Parathyroid adenoma (tissue), 2 donors: ENCODE measurements at regions not wholly inside any gene's neighbourhood (a gene's known extent, or its start where the extent isn't known, plus 50 kb on each side); places are given as distances from the start of the nearest gene placed in this dataset.
A peak's percentile ranks its signal among the peaks of the same experiment; 100 is the strongest.

Experiments used
- H2AFZ ChIP-seq: fragments of 300-600 bp; sonication (generic); one replicate; pipeline ENCODE4 v1.7.0; 2017; ENCODE audit warnings: antibody characterized with exemption, mild to moderate bottlenecking
- H3K27ac ChIP-seq: fragments of 300-600 bp; sonication (generic); one replicate; pipeline ENCODE4 v1.7.0; 2017
- H3K27me3 ChIP-seq: fragments of 300-600 bp; sonication (generic); one replicate; pipeline ENCODE4 v1.7.0; 2017; ENCODE audit warnings: low read length; ENCODE audit not compliant: control insufficient read depth, insufficient read depth
- H3K36me3 ChIP-seq: fragments of 300-600 bp; sonication (generic); one replicate; pipeline ENCODE4 v1.7.0; 2017; ENCODE audit warnings: low read length; ENCODE audit not compliant: control insufficient read depth, insufficient read depth
- H3K4me1 ChIP-seq: fragments of 300-600 bp; sonication (generic); one replicate; pipeline ENCODE4 v1.7.0; 2017; ENCODE audit warnings: control low read depth
- H3K4me2 ChIP-seq: fragments of 300-600 bp; sonication (generic); one replicate; pipeline ENCODE4 v1.7.0; 2017; ENCODE audit warnings: low read length
- H3K4me3 ChIP-seq: fragments of 300-600 bp; sonication (generic); one replicate; pipeline ENCODE4 v1.7.0; 2017; ENCODE audit warnings: low read depth, low read length
- H3K79me2 ChIP-seq: fragments of 300-600 bp; sonication (generic); one replicate; pipeline ENCODE4 v1.7.0; 2017; ENCODE audit warnings: control low read depth
- H3K9ac ChIP-seq: fragments of 300-600 bp; sonication (generic); one replicate; pipeline ENCODE4 v1.7.0; 2017; ENCODE audit warnings: mild to moderate bottlenecking
- H3K9me3 ChIP-seq: fragments of 300-600 bp; sonication (generic); one replicate; pipeline ENCODE4 v1.7.0; 2017; ENCODE audit warnings: low read length; ENCODE audit not compliant: control insufficient read depth
- TF ChIP-seq, protein P1 (sequence below): fragments of 300-600 bp; sonication (generic); IDR thresholded peaks from one replicate; pipeline ENCODE4 v1.7.0; 2017; ENCODE audit warnings: antibody characterized with exemption, mild to moderate bottlenecking
- donor health status: primary hyperparathyroidism.

DNA sequence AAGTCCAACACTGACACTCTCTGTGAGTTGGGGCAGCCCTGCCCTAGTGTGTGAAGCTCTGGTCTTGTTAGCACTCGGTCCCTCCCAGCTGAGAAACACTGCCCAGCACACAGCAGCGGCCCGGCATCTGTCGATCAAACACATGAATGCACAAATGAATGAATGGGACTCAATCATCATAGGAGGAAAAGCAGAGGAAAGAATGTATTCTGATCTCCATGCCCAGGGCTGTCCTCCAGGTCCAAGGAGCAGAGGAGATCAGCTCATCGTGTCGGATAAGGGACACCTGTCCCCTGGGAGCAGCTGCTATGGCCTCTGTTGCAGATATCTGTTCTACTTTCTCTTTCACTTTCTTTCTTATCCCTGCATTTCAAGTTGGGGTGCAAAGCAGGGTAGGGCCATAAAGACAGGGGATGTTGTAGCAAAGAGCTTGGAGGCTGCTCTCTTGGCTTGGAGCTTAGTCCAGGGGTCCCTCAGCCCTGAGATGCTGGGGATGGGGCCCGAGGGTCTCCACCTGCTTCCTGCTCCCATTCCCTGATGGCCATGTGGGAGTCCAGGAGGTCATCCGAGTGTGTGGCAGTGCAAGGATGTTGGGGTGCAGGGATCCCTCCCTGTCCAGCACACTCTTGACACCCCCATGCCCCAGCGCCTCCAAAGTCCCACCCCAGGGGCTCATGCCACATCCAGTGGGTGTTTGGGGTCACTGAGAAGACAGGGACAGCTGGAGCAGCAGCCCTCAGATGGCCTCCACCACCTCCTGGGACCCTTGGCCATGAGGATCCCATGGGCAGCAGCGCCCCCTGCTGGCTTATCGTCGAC is 88.2 kb downstream of the IRF8 start:
- H3K9ac ChIP-seq: no peak overlapping the region
- H3K4me1 ChIP-seq: no peaks in the 10 kb centered on the region
- H3K27ac ChIP-seq: no peak overlapping the region
- H3K9me3 ChIP-seq: no peaks in the 10 kb centered on the region
- H3K4me2 ChIP-seq: no peak overlapping the region
- no peaks in the 10 kb centered on the region for H3K36me3 ChIP-seq
- no peak overlapping the region for H3K4me3 ChIP-seq
- peak overlapping the region; percentile 50 for H2AFZ ChIP-seq
- TF ChIP-seq, protein P1, sequence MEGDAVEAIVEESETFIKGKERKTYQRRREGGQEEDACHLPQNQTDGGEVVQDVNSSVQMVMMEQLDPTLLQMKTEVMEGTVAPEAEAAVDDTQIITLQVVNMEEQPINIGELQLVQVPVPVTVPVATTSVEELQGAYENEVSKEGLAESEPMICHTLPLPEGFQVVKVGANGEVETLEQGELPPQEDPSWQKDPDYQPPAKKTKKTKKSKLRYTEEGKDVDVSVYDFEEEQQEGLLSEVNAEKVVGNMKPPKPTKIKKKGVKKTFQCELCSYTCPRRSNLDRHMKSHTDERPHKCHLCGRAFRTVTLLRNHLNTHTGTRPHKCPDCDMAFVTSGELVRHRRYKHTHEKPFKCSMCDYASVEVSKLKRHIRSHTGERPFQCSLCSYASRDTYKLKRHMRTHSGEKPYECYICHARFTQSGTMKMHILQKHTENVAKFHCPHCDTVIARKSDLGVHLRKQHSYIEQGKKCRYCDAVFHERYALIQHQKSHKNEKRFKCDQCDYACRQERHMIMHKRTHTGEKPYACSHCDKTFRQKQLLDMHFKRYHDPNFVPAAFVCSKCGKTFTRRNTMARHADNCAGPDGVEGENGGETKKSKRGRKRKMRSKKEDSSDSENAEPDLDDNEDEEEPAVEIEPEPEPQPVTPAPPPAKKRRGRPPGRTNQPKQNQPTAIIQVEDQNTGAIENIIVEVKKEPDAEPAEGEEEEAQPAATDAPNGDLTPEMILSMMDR: no peak
- no peaks in the 10 kb centered on the region for H3K79me2 ChIP-seq
- no peaks in the 10 kb centered on the region for H3K27me3 ChIP-seq

DNA sequence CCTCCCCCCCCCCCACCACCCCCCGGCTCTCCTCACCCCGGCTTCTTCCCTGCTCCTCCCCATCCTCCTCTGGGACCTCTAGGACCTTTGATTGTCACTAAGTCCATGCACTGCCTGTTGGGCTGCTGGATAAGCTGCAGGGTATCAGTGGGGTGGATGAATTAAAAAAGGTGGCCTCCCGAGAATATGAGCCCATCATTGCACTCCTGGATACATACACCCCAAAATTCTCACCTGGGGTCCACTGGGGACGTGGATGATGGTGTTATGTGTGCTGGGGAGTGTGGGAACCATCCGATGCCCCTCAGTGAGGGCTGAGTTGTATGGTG is 88.8 kb downstream of the IRF8 start:
- Histone ChIP-seq H3K4me2 (no peak overlapping the region), H3K4me3 (no peak overlapping the region), H3K79me2 (no peaks in the 10 kb centered on the region), H3K27ac (no peak overlapping the region), H2AFZ (no peak overlapping the region), H3K27me3 (no peaks in the 10 kb centered on the region), H3K36me3 (no peaks in the 10 kb centered on the region), H3K4me1 (no peaks in the 10 kb centered on the region), H3K9me3 (no peaks in the 10 kb centered on the region), H3K9ac (no peak overlapping the region)
- TF ChIP-seq, protein P1: no peak

DNA sequence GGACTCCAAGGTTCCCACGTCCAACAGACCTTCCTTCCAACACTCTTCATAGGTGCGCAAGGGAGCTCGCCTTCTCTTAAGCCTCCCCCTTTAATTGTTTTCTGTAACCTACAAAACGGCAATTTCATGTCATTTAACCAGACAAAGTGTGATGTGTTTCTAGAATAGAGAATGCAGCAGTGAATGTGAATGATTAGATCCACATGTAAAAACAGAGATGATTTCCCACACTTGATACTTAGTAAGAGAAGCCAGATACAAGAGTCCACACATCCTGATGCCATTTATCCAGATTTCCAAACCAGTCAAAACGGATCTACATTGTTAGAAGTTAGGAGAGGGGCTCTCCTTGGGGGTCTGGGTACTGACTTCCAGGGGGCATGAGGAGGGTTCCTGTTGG is 89.3 kb downstream of the IRF8 start:
- Histone ChIP-seq H3K4me3 (no peak overlapping the region), H3K4me2 (no peak overlapping the region), H3K79me2 (no peaks in the 10 kb centered on the region), H2AFZ (no peak overlapping the region), H3K27me3 (no peaks in the 10 kb centered on the region), H3K36me3 (no peaks in the 10 kb centered on the region), H3K9ac (no peak overlapping the region), H3K9me3 (no peaks in the 10 kb centered on the region), H3K27ac (no peak overlapping the region), H3K4me1 (no peaks in the 10 kb centered on the region)
- TF ChIP-seq, protein P1: no peak

DNA sequence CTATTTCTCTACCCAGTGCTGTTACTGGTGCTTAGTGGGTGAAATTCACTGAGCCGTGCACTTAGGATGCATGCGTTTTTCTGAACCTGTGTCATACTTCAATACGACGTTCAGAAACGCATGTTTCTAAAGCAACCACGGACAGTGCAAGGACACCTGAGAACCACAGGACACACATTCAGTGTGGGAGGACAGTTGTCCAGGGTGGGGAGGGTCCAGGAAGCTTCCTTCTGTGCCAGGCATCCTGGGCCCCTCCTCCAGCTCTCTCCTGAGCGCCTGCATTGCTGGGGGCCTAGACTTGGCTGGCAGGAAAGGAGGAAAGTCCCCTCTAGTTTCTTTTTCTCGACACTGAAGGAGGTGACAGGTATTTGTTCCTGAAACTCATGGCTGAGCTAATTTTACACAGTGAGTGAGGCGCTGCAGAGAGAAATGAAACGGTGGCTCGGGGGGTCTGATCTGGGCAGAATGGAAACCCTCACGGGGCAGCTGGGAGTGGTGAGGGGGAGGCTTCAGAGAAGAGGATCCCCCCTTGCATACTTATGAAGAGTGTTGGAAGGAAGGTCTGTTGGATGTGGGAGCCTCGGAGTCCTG is 89.9 kb downstream of the IRF8 start:
- no peaks in the 10 kb centered on the region for H3K79me2 ChIP-seq
- H3K27ac ChIP-seq: no peak overlapping the region
- no peak overlapping the region for H3K4me3 ChIP-seq
- TF ChIP-seq, protein P1: no peak
- H3K4me2 ChIP-seq: no peak overlapping the region
- no peaks in the 10 kb centered on the region for H3K27me3 ChIP-seq
- no peak overlapping the region for H3K9ac ChIP-seq
- no peak overlapping the region for H2AFZ ChIP-seq
- H3K4me1 ChIP-seq: no peaks in the 10 kb centered on the region
- no peaks in the 10 kb centered on the region for H3K36me3 ChIP-seq
- H3K9me3 ChIP-seq: no peaks in the 10 kb centered on the region

- no peak overlapping the region for H3K4me3 ChIP-seq
- H3K9me3 ChIP-seq: no peaks in the 10 kb centered on the region
- H3K36me3 ChIP-seq: no peaks in the 10 kb centered on the region
- no peaks in the 10 kb centered on the region for H3K27me3 ChIP-seq
- no peak overlapping the region for H3K27ac ChIP-seq
- no peak overlapping the region for H3K9ac ChIP-seq
- no peak overlapping the region for H2AFZ ChIP-seq
- H3K4me2 ChIP-seq: no peak overlapping the region
- TF ChIP-seq, protein P1: no peak
- no peaks in the 10 kb centered on the region for H3K79me2 ChIP-seq
- H3K4me1 ChIP-seq: no peaks in the 10 kb centered on the region
Observed at GRCh38 chr16:85989376-85989775, 90.4 kb downstream of the IRF8 start.
